ENCODE measurements at regions not wholly inside any gene's neighbourhood (a gene's known extent, or its start where the extent isn't known, plus 50 kb on each side); places are given as distances from the start of the nearest gene placed in this dataset.

DNA sequence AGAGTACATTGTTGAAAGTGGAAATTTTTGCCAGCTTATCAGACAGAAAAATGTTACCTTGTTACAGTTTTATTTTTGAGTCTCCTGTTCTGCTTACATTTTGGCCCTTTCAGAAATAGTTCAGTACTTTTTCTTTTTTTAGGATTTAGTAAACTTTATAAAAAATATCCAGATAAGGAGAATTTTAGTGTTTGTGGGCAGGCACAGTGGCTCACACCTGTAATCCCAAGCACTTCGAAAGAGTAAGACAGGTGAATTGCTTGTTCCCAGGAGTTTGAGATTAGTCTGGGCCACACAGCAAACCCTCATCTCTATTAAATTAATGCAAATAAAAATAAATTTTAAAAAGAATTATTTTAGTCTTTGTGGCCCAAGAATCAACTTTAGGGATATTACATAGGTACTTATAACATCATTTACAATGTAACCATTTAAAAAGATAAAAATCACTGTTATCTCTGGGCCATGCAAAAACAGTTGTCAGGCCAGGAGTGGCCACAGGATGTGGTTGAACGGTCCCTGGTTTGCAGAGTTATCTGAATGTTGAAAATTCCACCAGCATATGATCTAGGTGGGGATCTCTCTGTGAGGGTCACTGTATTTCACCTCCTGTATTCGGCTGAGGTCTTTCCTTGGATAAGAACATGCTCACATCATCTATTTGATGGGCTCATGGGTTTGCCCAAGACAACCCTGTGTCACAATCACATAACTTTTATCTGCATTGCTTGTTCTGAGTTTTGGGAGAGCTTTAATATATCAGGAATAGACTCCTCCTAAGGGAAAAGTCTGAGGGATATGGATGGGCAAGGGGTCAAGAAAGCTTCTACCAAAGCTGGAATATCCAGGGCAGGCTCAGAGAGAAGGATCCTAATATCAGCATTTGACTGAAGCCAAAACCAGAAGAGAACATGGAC, 91.5 kb downstream of the GGTLC2 start:
- ChIA-PET POLR2A (no interaction called here), CTCF (interaction anchor here (1.3 to 2.0 kb wide), 2 partner anchors 9 kb away, joined by 4 to 9 read pairs; no protein-coding TSS in a partner anchor)
- no peak overlapping the region for H3K27ac ChIP-seq (ENCODE audit: low read depth, low read length)
- H3K27me3 ChIP-seq (ENCODE audit: control insufficient read depth, insufficient read depth, low read length), result peaks cover 9% of the 10 kb centered on the region
- H3K9me3 ChIP-seq (ENCODE audit: control insufficient read depth, insufficient read depth, low read length), result no peaks in the 10 kb centered on the region
- no peak overlapping the region for H3K4me3 ChIP-seq (ENCODE audit: low read depth, low read length)
- DNase-seq (ENCODE audit: low read depth, low spot score), result no peak
- TF ChIP-seq, protein P1, sequence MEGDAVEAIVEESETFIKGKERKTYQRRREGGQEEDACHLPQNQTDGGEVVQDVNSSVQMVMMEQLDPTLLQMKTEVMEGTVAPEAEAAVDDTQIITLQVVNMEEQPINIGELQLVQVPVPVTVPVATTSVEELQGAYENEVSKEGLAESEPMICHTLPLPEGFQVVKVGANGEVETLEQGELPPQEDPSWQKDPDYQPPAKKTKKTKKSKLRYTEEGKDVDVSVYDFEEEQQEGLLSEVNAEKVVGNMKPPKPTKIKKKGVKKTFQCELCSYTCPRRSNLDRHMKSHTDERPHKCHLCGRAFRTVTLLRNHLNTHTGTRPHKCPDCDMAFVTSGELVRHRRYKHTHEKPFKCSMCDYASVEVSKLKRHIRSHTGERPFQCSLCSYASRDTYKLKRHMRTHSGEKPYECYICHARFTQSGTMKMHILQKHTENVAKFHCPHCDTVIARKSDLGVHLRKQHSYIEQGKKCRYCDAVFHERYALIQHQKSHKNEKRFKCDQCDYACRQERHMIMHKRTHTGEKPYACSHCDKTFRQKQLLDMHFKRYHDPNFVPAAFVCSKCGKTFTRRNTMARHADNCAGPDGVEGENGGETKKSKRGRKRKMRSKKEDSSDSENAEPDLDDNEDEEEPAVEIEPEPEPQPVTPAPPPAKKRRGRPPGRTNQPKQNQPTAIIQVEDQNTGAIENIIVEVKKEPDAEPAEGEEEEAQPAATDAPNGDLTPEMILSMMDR (IDR thresholded peaks at IDR 0.05; ENCODE audit: low read depth, low read length), result no peak

DNA sequence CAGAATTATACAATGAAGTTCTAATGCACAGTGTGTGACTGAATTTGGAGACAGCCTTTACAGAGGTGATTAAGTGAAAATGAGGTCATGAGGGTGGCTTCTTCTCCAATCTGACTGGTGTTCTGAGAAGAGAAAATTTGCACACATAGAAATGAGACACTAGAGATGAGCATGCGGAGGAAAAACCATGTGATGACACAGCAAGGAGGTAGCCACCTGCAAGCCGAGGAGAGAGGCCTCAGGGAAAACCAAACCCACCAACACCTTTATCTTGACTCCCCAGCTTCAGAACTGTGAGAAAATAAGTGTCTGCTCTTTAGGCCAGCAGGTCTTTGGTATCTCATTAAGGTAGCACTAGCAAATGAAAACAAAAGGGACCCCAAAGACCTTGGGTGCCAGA, 93.2 kb downstream of the GGTLC2 start:
- Histone ChIP-seq H3K27me3 (ENCODE audit: control insufficient read depth, insufficient read depth, low read length) (peaks cover 9% of the 10 kb centered on the region), H3K9me3 (ENCODE audit: control insufficient read depth, insufficient read depth, low read length) (no peaks in the 10 kb centered on the region), H3K27ac (ENCODE audit: low read depth, low read length) (no peak overlapping the region), H3K4me3 (ENCODE audit: low read depth, low read length) (no peak overlapping the region)
- no peak for DNase-seq (ENCODE audit: low read depth, low spot score)
- POLR2A ChIA-PET, result no interaction called here
- TF ChIP-seq, protein P1 (IDR thresholded peaks at IDR 0.05; ENCODE audit: low read depth, low read length), result no peak
- CTCF ChIA-PET, result interaction anchor here (2.0 kb wide), 1 partner anchor 8 kb away, joined by 9 read pairs; no protein-coding TSS in a partner anchor

DNA sequence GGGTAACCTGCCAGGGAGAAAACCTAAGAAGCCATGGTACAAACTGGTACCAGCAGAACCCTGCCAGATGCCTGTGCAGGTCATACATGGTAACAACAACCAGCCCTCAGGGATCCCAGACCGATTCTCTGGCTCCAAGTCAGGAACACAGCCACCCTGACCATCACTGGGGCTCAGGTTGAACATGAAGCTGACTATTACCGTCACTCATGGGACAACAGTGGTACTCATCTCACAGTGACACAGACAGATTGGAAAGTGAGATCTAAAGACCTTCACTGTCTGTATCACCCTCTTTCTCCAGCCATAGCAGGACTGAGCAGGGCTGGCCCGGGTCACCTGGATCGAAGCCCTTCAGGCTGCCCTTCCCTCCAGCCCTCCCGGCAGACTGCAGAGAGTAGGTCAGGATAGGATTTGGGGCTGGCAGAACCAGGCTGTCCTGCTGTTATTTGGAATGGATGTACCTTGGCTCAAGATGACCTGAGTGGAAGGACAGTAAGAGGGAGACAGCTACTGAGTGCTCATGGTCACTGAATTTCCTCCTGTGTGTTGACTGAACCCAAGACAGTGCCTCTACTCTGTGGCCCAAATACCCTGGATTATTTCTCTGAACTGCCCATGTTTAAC, 94.7 kb downstream of the GGTLC2 start:
- TF ChIP-seq, protein P1 (IDR thresholded peaks at IDR 0.05; ENCODE audit: low read depth, low read length), result no peak
- H3K9me3 ChIP-seq (ENCODE audit: control insufficient read depth, insufficient read depth, low read length), result no peaks in the 10 kb centered on the region
- DNase-seq (ENCODE audit: low read depth, low spot score), result no peak
- no peak overlapping the region for H3K4me3 ChIP-seq (ENCODE audit: low read depth, low read length)
- H3K27ac ChIP-seq (ENCODE audit: low read depth, low read length), result no peak overlapping the region
- CTCF ChIA-PET, result interaction anchor here (0.9 kb wide), 1 partner anchor 73 kb away, joined by 3 read pairs; no protein-coding TSS in a partner anchor
- POLR2A ChIA-PET, result no interaction called here
- H3K27me3 ChIP-seq (ENCODE audit: control insufficient read depth, insufficient read depth, low read length), result peaks cover 9% of the 10 kb centered on the region

DNA sequence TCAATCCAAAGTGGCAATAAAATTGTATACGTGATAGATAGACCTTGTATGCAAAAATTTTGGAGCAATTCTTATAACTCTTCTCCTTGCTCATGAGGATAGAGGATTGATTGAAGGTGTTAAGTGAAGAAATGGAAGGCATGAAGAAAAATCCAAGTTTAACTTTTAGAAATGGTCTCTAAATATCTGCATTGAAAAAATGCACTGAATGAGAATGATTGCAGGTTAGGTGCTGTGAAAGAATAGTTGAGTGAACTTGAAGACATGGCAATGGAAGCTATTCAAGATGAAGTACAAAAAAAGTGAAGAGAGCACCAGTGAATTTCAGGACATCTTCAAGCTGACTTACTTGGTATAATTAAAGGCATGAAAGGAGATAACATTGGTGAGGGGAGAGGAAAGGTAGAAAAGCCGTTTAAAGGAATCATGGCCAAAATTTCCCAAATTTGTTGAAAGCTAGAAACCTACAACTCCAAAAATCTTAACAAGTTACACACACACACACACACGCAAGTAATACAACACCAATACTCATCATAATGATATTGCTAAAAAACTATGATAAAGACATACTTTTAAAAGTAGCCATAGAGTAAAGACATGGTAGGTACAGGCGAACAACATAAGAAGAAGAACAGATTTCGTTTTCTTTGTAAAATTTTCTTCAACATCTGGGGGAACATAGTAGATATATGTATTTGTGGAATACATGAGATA, 96.3 kb downstream of the GGTLC2 start:
- ChIA-PET POLR2A (interaction anchor here (1.1 kb wide), 1 partner anchor 11 kb away, joined by 3 read pairs; no protein-coding TSS in a partner anchor), CTCF (no interaction called here)
- Histone ChIP-seq H3K9me3 (ENCODE audit: control insufficient read depth, insufficient read depth, low read length) (no peaks in the 10 kb centered on the region), H3K27me3 (ENCODE audit: control insufficient read depth, insufficient read depth, low read length) (peaks cover 13% of the 10 kb centered on the region), H3K4me3 (ENCODE audit: low read depth, low read length) (no peak overlapping the region), H3K27ac (ENCODE audit: low read depth, low read length) (no peak overlapping the region)
- TF ChIP-seq, protein P1 (IDR thresholded peaks at IDR 0.05; ENCODE audit: low read depth, low read length), result no peak
- no peak for DNase-seq (ENCODE audit: low read depth, low spot score)

Data from AG04450 (cell line).